Endothelial cell of umbilical vein (primary cell): ENCODE measurements at regions not wholly inside any gene's neighbourhood (a gene's known extent, or its start where the extent isn't known, plus 50 kb on each side); places are given as distances from the start of the nearest gene placed in this dataset.

Experiments used
- POLR2A ChIP-seq: IDR thresholded peaks from 2 replicates; pipeline ENCODE4 v1.6.1; 2012; ENCODE audit warnings: low read depth, mild to moderate bottlenecking, control low read depth, low read length
- TF ChIP-seq, protein P1 (sequence below), 2 donors: IDR thresholded peaks; 1 replicate in 1 of 2; 2 replicates in 1 of 2; pipeline ENCODE4 v1.5.1; 2011; ENCODE audit warnings: low read length in 2 of 2, mild to moderate bottlenecking in 2 of 2, moderate library complexity in 2 of 2, control low read depth in 1 of 2, inconsistent platforms in 1 of 2, low read depth in 1 of 2; ENCODE audit not compliant: insufficient read depth in 1 of 2; ENCODE audit errors: extremely low read depth in 1 of 2

DNA sequence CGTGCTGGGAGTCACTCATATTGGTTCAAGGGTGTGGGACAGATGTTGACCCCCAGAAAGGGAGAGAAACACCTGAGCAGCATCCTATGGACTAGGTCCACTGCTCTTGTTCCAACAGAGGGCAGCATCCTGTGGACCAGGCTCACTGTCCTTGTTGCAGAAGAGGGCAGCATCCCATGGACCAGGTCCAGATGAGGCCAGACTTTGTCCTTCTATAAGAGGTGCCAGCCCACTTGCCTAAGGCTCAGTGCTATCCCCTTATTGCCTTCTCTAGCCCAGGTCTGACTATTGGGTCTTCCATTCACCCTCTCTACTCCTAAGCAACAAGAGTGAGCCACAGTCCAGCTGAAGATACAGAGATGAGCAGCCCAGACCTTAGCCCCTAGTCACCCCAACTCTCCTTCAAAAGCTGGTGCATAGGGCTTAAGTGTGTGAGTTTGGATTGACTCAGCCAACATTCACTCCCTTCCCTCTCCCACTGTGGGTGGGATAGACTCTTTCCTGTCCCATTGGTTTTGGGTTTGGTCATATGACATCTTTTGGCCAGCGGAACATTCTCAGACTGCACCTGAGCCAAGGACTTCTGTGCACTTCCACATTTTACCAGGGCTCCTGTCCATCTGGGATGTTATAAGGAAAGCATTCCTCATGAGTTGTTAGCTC is 132.4 kb upstream of the GPC1 start:
- no peak for TF ChIP-seq POLR2A
- TF ChIP-seq, protein P1, sequence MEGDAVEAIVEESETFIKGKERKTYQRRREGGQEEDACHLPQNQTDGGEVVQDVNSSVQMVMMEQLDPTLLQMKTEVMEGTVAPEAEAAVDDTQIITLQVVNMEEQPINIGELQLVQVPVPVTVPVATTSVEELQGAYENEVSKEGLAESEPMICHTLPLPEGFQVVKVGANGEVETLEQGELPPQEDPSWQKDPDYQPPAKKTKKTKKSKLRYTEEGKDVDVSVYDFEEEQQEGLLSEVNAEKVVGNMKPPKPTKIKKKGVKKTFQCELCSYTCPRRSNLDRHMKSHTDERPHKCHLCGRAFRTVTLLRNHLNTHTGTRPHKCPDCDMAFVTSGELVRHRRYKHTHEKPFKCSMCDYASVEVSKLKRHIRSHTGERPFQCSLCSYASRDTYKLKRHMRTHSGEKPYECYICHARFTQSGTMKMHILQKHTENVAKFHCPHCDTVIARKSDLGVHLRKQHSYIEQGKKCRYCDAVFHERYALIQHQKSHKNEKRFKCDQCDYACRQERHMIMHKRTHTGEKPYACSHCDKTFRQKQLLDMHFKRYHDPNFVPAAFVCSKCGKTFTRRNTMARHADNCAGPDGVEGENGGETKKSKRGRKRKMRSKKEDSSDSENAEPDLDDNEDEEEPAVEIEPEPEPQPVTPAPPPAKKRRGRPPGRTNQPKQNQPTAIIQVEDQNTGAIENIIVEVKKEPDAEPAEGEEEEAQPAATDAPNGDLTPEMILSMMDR (IDR thresholded peaks at IDR 0.05; ENCODE audit: extremely low read depth in 1 of 2, insufficient read depth in 1 of 2, low read depth in 1 of 2, low read length in 2 of 2), result no peak
